Astrocyte of the spinal cord (primary cell): ENCODE measurements at regions not wholly inside any gene's neighbourhood (a gene's known extent, or its start where the extent isn't known, plus 50 kb on each side); places are given as distances from the start of the nearest gene placed in this dataset.

Experiments
- DNase-seq: peaks from one replicate; pipeline ENCODE4 v3.0.0; 2011; ENCODE audit warnings: low read depth, low spot score
- H3K4me3 ChIP-seq: 2 replicates; pipeline ENCODE4 v1.5.1; 2011; ENCODE audit warnings: low read depth, mild to moderate bottlenecking, low read length, moderate library complexity
- CTCF ChIP-seq: IDR thresholded peaks from 2 replicates; pipeline ENCODE4 v1.5.1; 2012; ENCODE audit warnings: low read depth, mild to moderate bottlenecking, low read length, inconsistent platforms
- in situ Hi-C: cut with HindIII; loops from 2 replicates; pipeline ENCODE4 v1.10.0; 2017; ENCODE audit warnings: low sequenced_read_pairs

- in situ Hi-C loops: no loop called here
- no peak overlapping the region for H3K4me3 ChIP-seq
- TF ChIP-seq CTCF: no peak
- DNase-seq: no peak
Observed at GRCh38 chr2:16064745-16065144, 124.4 kb downstream of the MYCN start.

GRCh38 chr2:16063955-16064633, 123.7 kb downstream of the MYCN start:
- in situ Hi-C loops: no loop called here

GRCh38 chr2:16063251-16063850, 123.0 kb downstream of the MYCN start:
- in situ Hi-C loops: no loop called here
- no peak overlapping the region for H3K4me3 ChIP-seq
- no peak for TF ChIP-seq CTCF
- no peak for DNase-seq

More at GRCh38 chr2:16063955-16064633, 123.7 kb downstream of the MYCN start:
- no peak overlapping the region for H3K4me3 ChIP-seq
- TF ChIP-seq CTCF: no peak
- DNase-seq: no peak

- H3K4me3 ChIP-seq: no peak overlapping the region
- DNase-seq: no peak
- in situ Hi-C loops: no loop called here
- no peak for TF ChIP-seq CTCF
Observed at GRCh38 chr2:16062471-16063250, 122.3 kb downstream of the MYCN start.

GRCh38 chr2:16061441-16062217, 121.3 kb downstream of the MYCN start:
- no peak for TF ChIP-seq CTCF
- in situ Hi-C loops: no loop called here

GRCh38 chr2:16060936-16061338, 120.6 kb downstream of the MYCN start:
- in situ Hi-C loops: no loop called here
- no peak for DNase-seq
- no peak overlapping the region for H3K4me3 ChIP-seq
- no peak for TF ChIP-seq CTCF

More at GRCh38 chr2:16061441-16062217, 121.3 kb downstream of the MYCN start:
- DNase-seq: no peak
- no peak overlapping the region for H3K4me3 ChIP-seq
